Activated CD8-positive, alpha-beta memory T cell treated with anti-CD3 and anti-CD28 coated beads, Interleukin-2, amount 50 U/mL, for 24 hours (primary cell): ENCODE measurements at regions not wholly inside any gene's neighbourhood (a gene's known extent, or its start where the extent isn't known, plus 50 kb on each side); places are given as distances from the start of the nearest gene placed in this dataset.
"Not testable (repeated sequence)": the region's sequence is repeated elsewhere in the genome, so short reads cannot be mapped to it uniquely, and the experiment has no call there.

ENCODE experiments used
- DNase-seq: peaks from one replicate; pipeline ENCODE4 v3.0.0-alpha.2; 2020; ENCODE audit errors: extremely low read depth

- DNase-seq: no peak
Measured at GRCh38 chr4:106869551-106869950, 166.6 kb downstream of the DKK2 start.

DNA sequence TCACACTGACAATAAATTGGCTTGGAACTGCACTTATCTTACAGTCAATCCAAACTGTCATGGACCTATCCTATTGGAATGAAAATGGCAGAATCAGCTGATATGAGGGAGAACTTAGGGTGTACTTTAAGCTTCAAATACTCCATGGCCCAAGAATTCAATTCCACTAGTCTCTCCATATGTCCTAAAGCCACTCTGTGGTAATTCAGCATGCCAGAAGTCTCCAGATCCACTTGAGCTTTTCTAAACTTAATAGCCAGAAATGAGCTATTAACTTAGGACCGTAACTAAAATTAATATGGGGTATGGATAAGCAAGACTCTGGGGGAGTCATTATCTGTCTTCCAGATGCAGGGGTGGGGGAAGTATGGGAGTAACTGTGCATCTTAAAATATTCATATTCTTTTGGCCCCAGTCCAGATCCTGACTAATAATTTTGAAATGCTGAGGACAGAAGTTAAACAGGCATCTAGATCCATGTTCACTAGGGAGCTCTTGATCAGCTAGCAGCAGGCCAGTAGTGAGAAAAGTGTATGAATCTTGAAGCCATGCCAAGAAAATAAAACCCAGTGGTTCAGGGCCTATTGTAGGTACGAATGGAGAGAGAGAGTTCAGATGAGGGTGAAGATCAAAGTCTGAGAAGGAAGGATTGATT, 167.6 kb downstream of the DKK2 start:
- DNase-seq: no peak

DNA sequence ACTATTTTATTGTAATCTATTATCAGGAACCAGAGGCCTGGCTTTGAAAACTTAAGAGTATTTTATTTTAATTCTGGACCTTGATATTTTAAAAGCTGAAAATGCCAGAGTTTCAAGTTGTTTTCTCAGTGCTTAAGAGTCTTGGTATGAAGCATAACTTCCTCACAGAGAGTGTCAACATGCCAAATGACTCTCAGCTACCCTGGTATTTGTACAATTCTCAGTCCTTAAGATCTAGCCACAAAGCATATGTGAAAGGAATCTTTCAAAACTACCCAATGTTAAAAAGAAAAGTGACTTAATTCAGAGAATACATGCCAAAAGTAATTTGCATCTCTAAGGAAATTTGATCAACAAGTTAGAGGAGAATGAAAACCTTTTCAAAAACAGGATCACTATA, 171.9 kb downstream of the DKK2 start:
- no peak for DNase-seq

- DNase-seq: no peak
Measured at GRCh38 chr4:106854569-106855351, 181.4 kb downstream of the DKK2 start.

- no peak for DNase-seq
Measured at GRCh38 chr4:106852426-106852825, 183.7 kb downstream of the DKK2 start.

- no peak for DNase-seq
Measured at GRCh38 chr4:106851726-106852125, 184.4 kb downstream of the DKK2 start.

GRCh38 chr4:106850691-106851090, 185.4 kb downstream of the DKK2 start:
- DNase-seq: no peak

GRCh38 chr4:106835919-106836318, 200.2 kb downstream of the DKK2 start:
- DNase-seq: no peak

DNA sequence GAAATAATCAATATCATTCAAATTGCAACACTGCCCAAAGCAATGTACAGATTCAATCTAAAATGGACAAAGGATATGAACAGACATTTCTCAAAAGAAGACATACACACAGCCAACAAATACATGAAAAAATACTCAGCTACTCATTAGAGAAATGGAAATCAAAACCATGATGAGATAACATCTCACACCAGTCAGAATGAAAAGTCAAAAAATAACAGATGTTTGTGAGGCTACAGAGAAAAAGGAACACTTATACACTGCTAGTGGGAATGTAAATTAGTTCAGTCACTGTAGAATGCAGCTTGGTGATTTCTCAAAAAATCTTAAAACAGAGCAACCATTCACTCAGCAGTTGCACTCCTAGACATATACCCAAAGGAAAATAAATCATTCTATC, 205.2 kb downstream of the DKK2 start:
- no peak for DNase-seq

DNA sequence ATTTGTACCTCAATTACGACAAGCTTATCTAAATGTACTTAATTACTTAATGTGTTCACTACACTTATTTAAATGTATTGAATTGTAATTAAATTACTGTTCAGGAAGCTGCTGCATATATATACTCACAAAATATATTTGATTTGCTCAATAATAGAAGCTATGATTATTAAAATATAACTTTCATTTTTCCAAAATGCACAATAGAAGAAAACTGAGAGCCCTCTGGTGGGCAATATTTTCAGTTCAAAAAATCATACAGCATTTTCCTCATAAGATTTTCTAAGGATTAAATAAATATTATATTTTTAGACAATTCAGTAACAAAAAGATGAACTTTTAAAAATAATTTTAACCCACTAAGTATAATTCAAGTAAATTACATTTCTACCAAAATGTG, 217.3 kb downstream of the DKK2 start:
- no peak for DNase-seq

- no peak for DNase-seq
Measured at GRCh38 chr4:106816496-106816895, 219.6 kb downstream of the DKK2 start.

GRCh38 chr4:106810122-106810521, 226.0 kb downstream of the DKK2 start:
- DNase-seq: no peak

GRCh38 chr4:106809076-106809475, 227.0 kb downstream of the DKK2 start:
- DNase-seq: no peak

GRCh38 chr4:106806158-106806797, 229.8 kb downstream of the DKK2 start:
- no peak for DNase-seq

DNA sequence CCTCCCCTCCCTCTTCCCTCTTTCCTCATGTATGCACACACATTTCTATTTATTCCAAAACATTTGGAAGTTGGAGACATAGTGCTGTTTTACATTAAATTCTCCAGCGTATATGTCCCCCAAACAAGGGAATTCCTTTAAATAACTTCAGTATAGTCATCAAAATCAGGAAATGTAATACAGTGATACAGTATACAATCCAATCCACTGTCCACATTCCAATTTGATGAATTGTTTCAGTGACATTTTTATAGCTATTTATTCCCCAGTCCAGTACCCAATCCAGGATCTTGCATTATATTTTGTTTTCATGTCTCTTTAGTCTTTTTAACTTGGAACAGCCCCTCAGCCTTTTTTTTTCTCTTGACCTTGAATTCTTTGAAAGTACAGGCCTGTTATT, 233.0 kb downstream of the DKK2 start:
- DNase-seq: no peak

DNA sequence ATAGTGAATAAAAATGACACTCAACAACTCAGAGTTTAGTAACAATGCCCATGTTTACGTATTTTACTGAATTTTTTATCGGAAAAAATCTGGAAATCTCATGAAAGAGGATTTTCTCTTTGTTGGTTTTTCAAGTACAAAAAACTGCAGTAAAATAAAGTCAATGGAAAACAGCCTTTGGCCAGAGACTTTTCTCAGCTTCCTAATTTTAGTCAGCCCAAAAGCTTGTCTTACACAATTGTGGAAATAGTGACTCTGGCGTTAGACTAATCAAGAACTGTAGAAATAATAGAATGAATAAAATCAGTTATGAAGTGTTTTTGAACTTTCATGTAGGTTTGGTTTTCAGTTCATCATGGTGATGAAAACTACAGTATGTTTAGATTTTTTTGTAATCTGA, 234.7 kb downstream of the DKK2 start:
- no peak for DNase-seq

DNA sequence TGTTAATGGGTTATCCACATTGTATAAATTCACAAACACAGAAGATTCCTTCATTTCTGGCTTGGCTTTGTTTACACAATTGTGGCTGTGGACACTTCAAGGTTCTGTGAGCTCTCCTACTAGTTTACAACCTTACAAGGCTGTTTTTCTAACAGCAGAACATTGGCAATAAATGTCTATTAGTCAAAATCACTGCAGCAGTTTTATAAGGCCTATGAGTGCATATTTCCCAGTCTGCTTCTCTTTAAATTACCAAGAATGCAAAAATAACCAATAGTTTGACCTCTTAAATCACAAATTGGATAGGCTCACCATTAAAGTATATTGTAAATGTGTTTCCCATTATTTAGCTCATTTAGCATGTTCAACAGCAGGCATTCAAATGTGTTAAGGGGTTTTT, 239.2 kb downstream of the DKK2 start:
- no peak for DNase-seq

DNA sequence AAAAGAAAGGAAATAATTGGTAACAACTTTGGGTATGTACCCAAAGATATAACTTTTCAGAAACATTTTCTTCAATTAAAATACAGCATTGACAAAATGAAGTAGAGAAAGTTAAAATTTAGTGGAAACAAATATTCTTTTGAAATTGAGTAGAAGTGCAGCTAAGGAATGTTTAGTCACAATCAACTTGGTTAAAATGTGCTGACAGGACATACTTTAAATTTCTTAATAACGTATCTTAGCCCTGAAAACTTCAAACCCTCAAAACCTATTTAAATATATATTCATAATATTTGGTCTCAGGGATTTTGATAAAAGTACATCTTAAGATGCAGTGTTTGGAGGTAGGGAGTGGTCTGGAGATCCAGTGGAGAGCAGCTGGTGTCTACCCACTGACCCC, 240.8 kb downstream of the DKK2 start:
- no peak for DNase-seq

- no peak for DNase-seq
Measured at GRCh38 chr4:106793933-106794332, 242.2 kb downstream of the DKK2 start.

- DNase-seq: no peak
Measured at GRCh38 chr4:106775636-106776035, 260.5 kb downstream of the DKK2 start.

DNA sequence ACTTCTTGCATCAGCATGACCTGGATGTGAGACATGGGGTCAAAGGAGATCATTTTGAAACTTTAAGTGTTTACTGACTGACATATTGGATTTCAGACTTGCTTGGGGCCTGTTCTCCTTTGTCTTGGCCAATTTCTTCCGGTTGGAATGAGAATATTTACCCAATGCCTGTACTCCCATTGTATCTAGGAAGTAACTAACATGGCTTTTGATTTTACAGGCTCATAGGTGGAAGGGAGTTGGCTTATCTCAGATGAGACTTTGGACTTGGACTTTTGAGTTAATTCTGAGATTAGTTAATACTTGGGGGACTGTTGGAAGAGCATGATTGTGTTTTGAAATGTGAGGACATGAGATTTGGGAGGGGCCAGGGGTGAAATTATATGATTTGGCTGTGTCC, 262.1 kb downstream of the DKK2 start:
- DNase-seq: not testable (repeated sequence)

DNA sequence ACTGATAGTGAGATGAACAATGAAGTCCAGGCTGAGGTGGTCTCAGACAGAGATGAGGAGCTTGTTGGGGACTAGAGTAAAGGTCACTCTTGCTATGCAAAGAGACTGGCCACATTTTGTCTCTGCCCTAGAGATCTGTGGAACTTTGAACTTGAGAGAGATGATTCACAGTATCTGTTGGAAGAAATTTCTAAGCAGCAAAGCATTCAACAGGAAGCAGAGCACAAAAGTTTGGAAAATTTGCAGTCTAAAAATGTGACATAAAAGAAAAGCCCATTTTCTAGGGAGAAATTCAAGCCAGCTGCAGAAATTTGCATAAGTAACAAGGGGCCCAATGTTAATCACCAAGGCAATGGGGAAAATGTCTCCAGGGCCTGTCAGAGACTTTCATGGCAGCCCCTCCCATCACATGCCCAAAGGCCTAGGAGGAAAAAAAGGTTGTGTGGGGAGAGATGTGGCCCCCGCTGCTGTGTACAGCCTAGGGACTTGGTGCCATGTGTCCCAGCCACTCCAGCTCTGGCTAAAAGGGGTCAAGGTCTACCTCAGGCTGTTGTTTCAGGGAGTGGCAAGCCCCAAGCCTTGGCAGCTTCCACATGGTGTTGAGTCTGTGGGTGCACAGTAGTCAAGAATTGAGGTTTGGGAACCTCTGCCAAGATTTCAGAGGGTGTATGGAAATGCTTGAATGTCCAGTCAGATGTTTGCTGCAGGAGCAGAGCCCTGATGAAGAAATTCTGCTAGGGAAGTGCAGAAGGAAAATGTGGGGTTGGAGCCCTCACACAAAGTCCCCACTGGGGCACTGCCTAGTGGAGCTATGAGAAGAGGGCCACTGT, 262.8 kb downstream of the DKK2 start:
- no peak for DNase-seq
